ENCODE measurements at regions not wholly inside any gene's neighbourhood (a gene's known extent, or its start where the extent isn't known, plus 50 kb on each side); places are given as distances from the start of the nearest gene placed in this dataset.

DNA sequence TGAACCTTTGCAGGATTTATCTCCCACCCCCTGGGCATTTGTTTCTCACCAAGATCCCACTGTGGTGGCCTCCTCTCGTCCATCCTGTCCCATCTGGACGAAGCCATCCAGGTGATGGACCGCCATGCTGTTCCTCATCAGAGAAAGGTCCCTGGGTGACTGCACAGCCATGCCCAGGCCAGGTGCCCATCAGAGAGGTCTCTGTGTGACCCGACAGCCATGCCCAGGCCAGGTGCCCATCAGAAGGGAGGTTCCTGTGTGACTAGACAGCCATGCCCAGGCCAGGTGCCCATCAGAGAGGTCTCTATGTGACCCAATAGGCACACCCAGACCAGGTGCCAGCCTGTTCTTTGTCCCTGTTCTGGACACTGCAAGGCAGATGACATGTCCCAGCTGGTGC is 360.9 kb upstream of the SALL3 start (continued):
- TF ChIP-seq, protein P1, sequence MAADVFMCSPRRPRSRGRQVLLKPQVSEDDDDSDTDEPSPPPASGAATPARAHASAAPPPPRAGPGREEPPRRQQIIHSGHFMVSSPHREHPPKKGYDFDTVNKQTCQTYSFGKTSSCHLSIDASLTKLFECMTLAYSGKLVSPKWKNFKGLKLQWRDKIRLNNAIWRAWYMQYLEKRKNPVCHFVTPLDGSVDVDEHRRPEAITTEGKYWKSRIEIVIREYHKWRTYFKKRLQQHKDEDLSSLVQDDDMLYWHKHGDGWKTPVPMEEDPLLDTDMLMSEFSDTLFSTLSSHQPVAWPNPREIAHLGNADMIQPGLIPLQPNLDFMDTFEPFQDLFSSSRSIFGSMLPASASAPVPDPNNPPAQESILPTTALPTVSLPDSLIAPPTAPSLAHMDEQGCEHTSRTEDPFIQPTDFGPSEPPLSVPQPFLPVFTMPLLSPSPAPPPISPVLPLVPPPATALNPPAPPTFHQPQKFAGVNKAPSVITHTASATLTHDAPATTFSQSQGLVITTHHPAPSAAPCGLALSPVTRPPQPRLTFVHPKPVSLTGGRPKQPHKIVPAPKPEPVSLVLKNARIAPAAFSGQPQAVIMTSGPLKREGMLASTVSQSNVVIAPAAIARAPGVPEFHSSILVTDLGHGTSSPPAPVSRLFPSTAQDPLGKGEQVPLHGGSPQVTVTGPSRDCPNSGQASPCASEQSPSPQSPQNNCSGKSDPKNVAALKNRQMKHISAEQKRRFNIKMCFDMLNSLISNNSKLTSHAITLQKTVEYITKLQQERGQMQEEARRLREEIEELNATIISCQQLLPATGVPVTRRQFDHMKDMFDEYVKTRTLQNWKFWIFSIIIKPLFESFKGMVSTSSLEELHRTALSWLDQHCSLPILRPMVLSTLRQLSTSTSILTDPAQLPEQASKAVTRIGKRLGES (CRISPR knock-in tag; IDR thresholded peaks at IDR 0.05; ENCODE audit: borderline replicate concordance) = no peak
- no peak for TF ChIP-seq ZFP82 (CRISPR knock-in tag; IDR thresholded peaks at IDR 0.05; ENCODE audit: borderline replicate concordance)
- no peak for TF ChIP-seq ZBTB20 (CRISPR knock-in tag; IDR thresholded peaks at IDR 0.05; ENCODE audit: borderline replicate concordance, low read depth)
- no peak for TF ChIP-seq NR2F2 (IDR thresholded peaks at IDR 0.05; ENCODE audit: borderline replicate concordance, low read depth)
- no peak for TF ChIP-seq PAX8 (CRISPR knock-in tag; IDR thresholded peaks at IDR 0.05; ENCODE audit: borderline replicate concordance)
- no peak for TF ChIP-seq ZNF3 (CRISPR knock-in tag; IDR thresholded peaks at IDR 0.05)

DNA sequence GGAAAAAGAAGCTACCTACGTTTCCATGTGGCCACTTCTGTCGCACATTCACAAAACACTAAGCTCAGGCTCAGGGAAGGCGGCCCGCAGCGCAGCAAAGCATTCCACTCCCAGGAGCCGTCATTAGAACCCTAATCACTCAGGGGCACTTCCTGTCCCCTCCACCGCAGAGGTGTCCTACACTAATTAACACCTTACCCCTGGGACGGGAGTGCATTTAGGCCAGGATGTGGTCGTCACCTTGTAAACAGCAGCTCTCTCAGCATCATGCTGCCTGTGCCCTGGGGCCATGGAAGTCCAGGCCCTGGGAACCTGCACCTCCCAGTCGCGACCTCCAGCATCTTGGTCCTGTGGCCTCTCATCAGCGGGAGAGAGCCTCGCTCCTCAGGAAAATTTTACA is 359.8 kb upstream of the SALL3 start:
- no peak overlapping the region for H3K9ac ChIP-seq (ENCODE audit: insufficient read depth, low read depth, low read length)
- WGBS (ENCODE audit: low lambda C conversion rate) = 34% methylated on average over 10 of the region's 13 CpGs
- no peaks in the 10 kb centered on the region for H3K79me2 ChIP-seq (ENCODE audit: insufficient read depth, low read length)
- BruUV-seq (replicated peaks) = no TSS peak
- in situ Hi-C loops (cut with HindIII; ENCODE audit: extremely low pct_ligation_motif_present, low pct_unique_long_range_greater_than_20kb) (no loop called here), intact Hi-C loops (cut with micrococcal nuclease; ENCODE audit: unreplicated experiment) (no loop called here)
- no peak overlapping the region for H3K4me3 ChIP-seq (replicated peaks in 1 of 3; ENCODE audit: insufficient read depth in 1 of 3, low read depth in 2 of 3, low read length in 3 of 3)
- POLR2A ChIA-PET = no interaction called here
- FAIRE-seq (no peak), ATAC-seq (no peak), DNase-seq (ENCODE audit: low spot score) (no peak)
- H2AFZ ChIP-seq (ENCODE audit: low read length) = no peak overlapping the region
- no peaks in the 10 kb centered on the region for H3K36me3 ChIP-seq (replicated peaks in 1 of 2; ENCODE audit: control insufficient read depth in 1 of 2, insufficient read depth in 2 of 2, low read length in 2 of 2)
- H3K27me3 ChIP-seq (ENCODE audit: control insufficient read depth in 1 of 2, insufficient read depth in 2 of 2, low read length in 2 of 2) = no peaks in the 10 kb centered on the region; a peak in 2 of 5 replicates
- H3K9me3 ChIP-seq (ENCODE audit: low read length) = no peaks in the 10 kb centered on the region
- no peak overlapping the region for H3K27ac ChIP-seq (ENCODE audit: extremely low read length, insufficient read depth, low read length)
- CTCF ChIA-PET (ENCODE audit: low intra/inter-chr PET ratio, low total read pairs) = no interaction called here
- no peaks in the 10 kb centered on the region for H4K20me1 ChIP-seq (ENCODE audit: insufficient read depth, low read length)
- no peaks in the 10 kb centered on the region for H3K4me1 ChIP-seq (ENCODE audit: insufficient read depth, low read length)
- H3K4me2 ChIP-seq (ENCODE audit: low read depth, low read length) = no peak overlapping the region
- TF ChIP-seq ZNF274 (CRISPR knock-in tag; IDR thresholded peaks at IDR 0.05) = no peak
- no peak for TF ChIP-seq HDAC6 (IDR thresholded peaks at IDR 0.05; ENCODE audit: low read depth, low read length)
- TF ChIP-seq, protein P2, sequence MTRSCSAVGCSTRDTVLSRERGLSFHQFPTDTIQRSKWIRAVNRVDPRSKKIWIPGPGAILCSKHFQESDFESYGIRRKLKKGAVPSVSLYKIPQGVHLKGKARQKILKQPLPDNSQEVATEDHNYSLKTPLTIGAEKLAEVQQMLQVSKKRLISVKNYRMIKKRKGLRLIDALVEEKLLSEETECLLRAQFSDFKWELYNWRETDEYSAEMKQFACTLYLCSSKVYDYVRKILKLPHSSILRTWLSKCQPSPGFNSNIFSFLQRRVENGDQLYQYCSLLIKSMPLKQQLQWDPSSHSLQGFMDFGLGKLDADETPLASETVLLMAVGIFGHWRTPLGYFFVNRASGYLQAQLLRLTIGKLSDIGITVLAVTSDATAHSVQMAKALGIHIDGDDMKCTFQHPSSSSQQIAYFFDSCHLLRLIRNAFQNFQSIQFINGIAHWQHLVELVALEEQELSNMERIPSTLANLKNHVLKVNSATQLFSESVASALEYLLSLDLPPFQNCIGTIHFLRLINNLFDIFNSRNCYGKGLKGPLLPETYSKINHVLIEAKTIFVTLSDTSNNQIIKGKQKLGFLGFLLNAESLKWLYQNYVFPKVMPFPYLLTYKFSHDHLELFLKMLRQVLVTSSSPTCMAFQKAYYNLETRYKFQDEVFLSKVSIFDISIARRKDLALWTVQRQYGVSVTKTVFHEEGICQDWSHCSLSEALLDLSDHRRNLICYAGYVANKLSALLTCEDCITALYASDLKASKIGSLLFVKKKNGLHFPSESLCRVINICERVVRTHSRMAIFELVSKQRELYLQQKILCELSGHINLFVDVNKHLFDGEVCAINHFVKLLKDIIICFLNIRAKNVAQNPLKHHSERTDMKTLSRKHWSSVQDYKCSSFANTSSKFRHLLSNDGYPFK (CRISPR knock-in tag; IDR thresholded peaks at IDR 0.05; ENCODE audit: borderline replicate concordance) = no peak
- TF ChIP-seq, protein P3, sequence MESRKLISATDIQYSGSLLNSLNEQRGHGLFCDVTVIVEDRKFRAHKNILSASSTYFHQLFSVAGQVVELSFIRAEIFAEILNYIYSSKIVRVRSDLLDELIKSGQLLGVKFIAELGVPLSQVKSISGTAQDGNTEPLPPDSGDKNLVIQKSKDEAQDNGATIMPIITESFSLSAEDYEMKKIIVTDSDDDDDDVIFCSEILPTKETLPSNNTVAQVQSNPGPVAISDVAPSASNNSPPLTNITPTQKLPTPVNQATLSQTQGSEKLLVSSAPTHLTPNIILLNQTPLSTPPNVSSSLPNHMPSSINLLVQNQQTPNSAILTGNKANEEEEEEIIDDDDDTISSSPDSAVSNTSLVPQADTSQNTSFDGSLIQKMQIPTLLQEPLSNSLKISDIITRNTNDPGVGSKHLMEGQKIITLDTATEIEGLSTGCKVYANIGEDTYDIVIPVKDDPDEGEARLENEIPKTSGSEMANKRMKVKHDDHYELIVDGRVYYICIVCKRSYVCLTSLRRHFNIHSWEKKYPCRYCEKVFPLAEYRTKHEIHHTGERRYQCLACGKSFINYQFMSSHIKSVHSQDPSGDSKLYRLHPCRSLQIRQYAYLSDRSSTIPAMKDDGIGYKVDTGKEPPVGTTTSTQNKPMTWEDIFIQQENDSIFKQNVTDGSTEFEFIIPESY (CRISPR knock-in tag; IDR thresholded peaks at IDR 0.05) = no peak
- TF ChIP-seq, protein P4, sequence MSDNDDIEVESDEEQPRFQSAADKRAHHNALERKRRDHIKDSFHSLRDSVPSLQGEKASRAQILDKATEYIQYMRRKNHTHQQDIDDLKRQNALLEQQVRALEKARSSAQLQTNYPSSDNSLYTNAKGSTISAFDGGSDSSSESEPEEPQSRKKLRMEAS (IDR thresholded peaks at IDR 0.05) = no peak
- no peak for TF ChIP-seq ZNF878 (CRISPR knock-in tag; IDR thresholded peaks at IDR 0.05)
- no peak for TF ChIP-seq SMYD3 (CRISPR knock-in tag; IDR thresholded peaks at IDR 0.05)
- TF ChIP-seq ARHGAP35 (CRISPR knock-in tag; IDR thresholded peaks at IDR 0.05; ENCODE audit: borderline replicate concordance) = no peak
- TF ChIP-seq, protein P5, sequence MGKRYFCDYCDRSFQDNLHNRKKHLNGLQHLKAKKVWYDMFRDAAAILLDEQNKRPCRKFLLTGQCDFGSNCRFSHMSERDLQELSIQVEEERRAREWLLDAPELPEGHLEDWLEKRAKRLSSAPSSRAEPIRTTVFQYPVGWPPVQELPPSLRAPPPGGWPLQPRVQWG (CRISPR knock-in tag; IDR thresholded peaks at IDR 0.05; ENCODE audit: borderline replicate concordance, low read depth) = no peak
- TF ChIP-seq ZNF558 (CRISPR knock-in tag; IDR thresholded peaks at IDR 0.05; ENCODE audit: borderline replicate concordance) = no peak

All from HepG2 (cell line).